ENCODE measurements at regions not wholly inside any gene's neighbourhood (a gene's known extent, or its start where the extent isn't known, plus 50 kb on each side); places are given as distances from the start of the nearest gene placed in this dataset.
"Not testable (repeated sequence)": the region's sequence is repeated elsewhere in the genome, so short reads cannot be mapped to it uniquely, and the experiment has no call there.

GRCh38 chr1:120941066-120941465, 51.5 kb downstream of the PPIAL4A start:
- not testable (repeated sequence) for DNase-seq

GRCh38 chr1:120941836-120942217, 52.3 kb downstream of the PPIAL4A start:
- peak in 1 of 4 experiments; percentile 30 for DNase-seq

- peak; percentile 48 to 67 (median 62) for DNase-seq
Observed at GRCh38 chr1:120942218-120942944, 52.8 kb downstream of the PPIAL4A start.

GRCh38 chr1:120942945-120943319, 53.4 kb downstream of the PPIAL4A start:
- DNase-seq = not testable (repeated sequence)

GRCh38 chr1:120944691-120945090, 55.1 kb downstream of the PPIAL4A start:
- DNase-seq = not testable (repeated sequence)

GRCh38 chr1:120945122-120945521, 55.6 kb downstream of the PPIAL4A start:
- DNase-seq = not testable (repeated sequence)

- not testable (repeated sequence) for DNase-seq
Observed at GRCh38 chr1:120947114-120947513, 57.5 kb downstream of the PPIAL4A start.

- DNase-seq = not testable (repeated sequence)
Observed at GRCh38 chr1:120949724-120950123, 60.2 kb downstream of the PPIAL4A start.

- DNase-seq = not testable (repeated sequence)
Observed at GRCh38 chr1:120950633-120951032, 61.1 kb downstream of the PPIAL4A start.

GRCh38 chr1:120951100-120951499, 61.5 kb downstream of the PPIAL4A start:
- not testable (repeated sequence) for DNase-seq

- DNase-seq = not testable (repeated sequence)
Observed at GRCh38 chr1:120952207-120952870, 62.8 kb downstream of the PPIAL4A start.

- DNase-seq = not testable (repeated sequence)
Observed at GRCh38 chr1:120952871-120953265, 63.3 kb downstream of the PPIAL4A start.

- no peak for DNase-seq
Observed at GRCh38 chr1:120954736-120955135, 65.2 kb downstream of the PPIAL4A start.

GRCh38 chr1:120955961-120956360, 66.4 kb downstream of the PPIAL4A start:
- DNase-seq = not testable (repeated sequence)

- not testable (repeated sequence) for DNase-seq
Observed at GRCh38 chr1:120966018-120966417, 76.4 kb downstream of the PPIAL4A start.

- DNase-seq = not testable (repeated sequence)
Observed at GRCh38 chr1:120972863-120973262, 83.3 kb downstream of the PPIAL4A start.

- DNase-seq = not testable (repeated sequence)
Observed at GRCh38 chr1:120973836-120974235, 84.3 kb downstream of the PPIAL4A start.

GRCh38 chr1:120977279-120977678, 87.7 kb downstream of the PPIAL4A start:
- DNase-seq = not testable (repeated sequence)

- DNase-seq = not testable (repeated sequence)
Observed at GRCh38 chr1:120981489-120982094, 92.0 kb downstream of the PPIAL4A start.

- not testable (repeated sequence) for DNase-seq
Observed at GRCh38 chr1:120994614-120995013, 105.0 kb downstream of the PPIAL4A start.

GRCh38 chr1:120995025-120995424, 105.5 kb downstream of the PPIAL4A start:
- not testable (repeated sequence) for DNase-seq

- not testable (repeated sequence) for DNase-seq
Observed at GRCh38 chr1:121001090-121001726, 111.6 kb downstream of the PPIAL4A start.

GRCh38 chr1:121003230-121003629, 113.7 kb downstream of the PPIAL4A start:
- DNase-seq = not testable (repeated sequence)

Measured in activated naive CD4-positive, alpha-beta T cell (primary cell).